SK-N-MC (cell line): ENCODE measurements at regions not wholly inside any gene's neighbourhood (a gene's known extent, or its start where the extent isn't known, plus 50 kb on each side); places are given as distances from the start of the nearest gene placed in this dataset.

Source experiments
- DNase-seq: peaks from one replicate; pipeline ENCODE4 v3.0.0-alpha.2; 2011; ENCODE audit warnings: low read depth, low spot score
- H3K27ac ChIP-seq: fragments of 200-600 bp; sonication (generic); 2 replicates; pipeline ENCODE4 v1.5.1; 2016; ENCODE audit warnings: mixed run types
- H3K36me3 ChIP-seq: fragments of 200-600 bp; sonication (generic); 2 replicates; pipeline ENCODE4 v1.6.1; 2017; ENCODE audit warnings: antibody characterized with exemption, low read length, mixed read lengths; ENCODE audit not compliant: insufficient read depth
- H3K4me3 ChIP-seq: fragments of 200-600 bp; sonication (generic); 2 replicates; pipeline ENCODE4 v1.5.1; 2016
- H3K9ac ChIP-seq: fragments of 200-600 bp; sonication (generic); 2 replicates; pipeline ENCODE4 v1.8.0; 2017; ENCODE audit warnings: mixed run types, mixed read lengths; ENCODE audit not compliant: insufficient read length
- H3K9me3 ChIP-seq: fragments of 200-600 bp; sonication (generic); 2 replicates; pipeline ENCODE4 v1.6.1; 2017; ENCODE audit warnings: low read depth, mild to moderate bottlenecking, antibody characterized with exemption, low read length, moderate library complexity, mixed read lengths
- EZH2 ChIP-seq: fragments of 200-600 bp; sonication (generic); IDR thresholded peaks from one replicate; pipeline ENCODE4 v1.6.1; 2017; ENCODE audit warnings: antibody characterized with exemption
- FOXP2 ChIP-seq: optimal IDR thresholded peaks from 2 replicates; pipeline ENCODE3; 2011; ENCODE audit warnings: mild to moderate bottlenecking, moderate library complexity; ENCODE audit not compliant: insufficient read depth; ENCODE audit errors: extremely low read length, control extremely low read depth
- POLR2AphosphoS5 ChIP-seq: IDR thresholded peaks from 2 replicates; pipeline ENCODE4 v1.6.1; 2012; ENCODE audit warnings: mild to moderate bottlenecking, low read depth, low read length, borderline replicate concordance

- Histone ChIP-seq H3K9me3 (no peaks in the 10 kb centered on the region), H3K36me3 (no peaks in the 10 kb centered on the region), H3K9ac (no peak overlapping the region), H3K27ac (no peak overlapping the region), H3K4me3 (no peak overlapping the region)
- DNase-seq = no peak
- TF ChIP-seq FOXP2 (no peak), POLR2AphosphoS5 (no peak), EZH2 (no peak)
These were observed 147.5 kb upstream of the SOX2 start for GRCh38 chr3:181564222-181564621.

GRCh38 chr3:181561139-181562031, 150.3 kb upstream of the SOX2 start:
- TF ChIP-seq POLR2AphosphoS5 (no peak), EZH2 (no peak), FOXP2 (no peak)
- no peak for DNase-seq
- H3K36me3 ChIP-seq = no peaks in the 10 kb centered on the region
- no peak overlapping the region for H3K4me3 ChIP-seq
- no peaks in the 10 kb centered on the region for H3K9me3 ChIP-seq
- no peak overlapping the region for H3K27ac ChIP-seq
- no peak overlapping the region for H3K9ac ChIP-seq

DNA sequence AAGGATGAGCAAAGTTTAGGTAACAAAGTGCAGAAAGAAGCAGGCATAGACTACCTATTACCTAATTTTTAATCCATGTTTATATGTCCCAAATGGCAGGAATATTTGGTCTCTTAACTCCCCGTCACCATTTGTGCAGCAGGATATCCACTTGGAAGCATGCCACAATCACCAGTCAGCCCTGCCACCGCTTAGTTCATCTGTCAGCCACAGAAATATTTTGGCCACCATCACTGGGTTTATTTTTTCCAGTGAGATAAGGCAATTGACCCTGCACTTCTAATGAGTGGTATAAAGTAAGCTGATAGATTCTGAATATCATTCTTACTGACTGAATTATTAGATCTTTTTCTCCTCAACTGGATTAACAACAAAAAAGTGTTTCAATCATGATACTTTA, 152.9 kb upstream of the SOX2 start:
- no peak for TF ChIP-seq EZH2
- TF ChIP-seq POLR2AphosphoS5 = no peak
- TF ChIP-seq FOXP2 = no peak
- Histone ChIP-seq H3K4me3 (no peak overlapping the region), H3K9ac (no peak overlapping the region), H3K9me3 (no peaks in the 10 kb centered on the region), H3K36me3 (no peaks in the 10 kb centered on the region), H3K27ac (no peak overlapping the region)
- DNase-seq = no peak

GRCh38 chr3:181555681-181556080, 156.0 kb upstream of the SOX2 start:
- Histone ChIP-seq H3K4me3 (no peak overlapping the region), H3K9me3 (no peaks in the 10 kb centered on the region), H3K36me3 (no peaks in the 10 kb centered on the region), H3K9ac (no peak overlapping the region), H3K27ac (no peak overlapping the region)
- no peak for TF ChIP-seq EZH2
- no peak for TF ChIP-seq POLR2AphosphoS5
- no peak for TF ChIP-seq FOXP2
- DNase-seq = no peak

DNA sequence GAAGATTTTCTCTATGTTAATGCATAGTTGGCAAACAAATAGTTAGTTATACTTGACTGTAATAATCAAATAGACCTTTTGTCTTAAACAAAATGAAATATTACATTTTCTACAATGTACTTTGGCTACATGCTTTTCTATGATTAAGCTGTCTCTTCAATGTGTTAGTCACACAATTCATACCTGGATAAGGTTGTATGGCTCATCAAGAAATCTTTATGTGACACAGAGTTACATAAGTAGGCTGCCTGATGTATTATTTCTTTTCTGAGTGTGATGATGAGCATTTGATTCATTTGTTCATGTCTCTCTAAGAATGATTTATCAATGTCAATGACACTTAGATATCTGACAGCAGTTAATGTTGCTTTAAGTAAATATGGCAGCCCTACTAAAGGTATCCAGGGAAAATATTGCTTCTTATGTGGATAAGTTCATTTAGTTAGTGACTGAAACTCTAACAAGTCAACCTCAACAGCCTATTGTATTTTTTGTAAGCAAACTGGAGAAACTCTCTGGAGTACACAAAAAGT, 157.4 kb upstream of the SOX2 start:
- TF ChIP-seq EZH2 (no peak), FOXP2 (no peak), POLR2AphosphoS5 (no peak)
- Histone ChIP-seq H3K9ac (no peak overlapping the region), H3K9me3 (no peaks in the 10 kb centered on the region), H3K27ac (no peak overlapping the region), H3K36me3 (no peaks in the 10 kb centered on the region), H3K4me3 (no peak overlapping the region)
- no peak for DNase-seq

DNA sequence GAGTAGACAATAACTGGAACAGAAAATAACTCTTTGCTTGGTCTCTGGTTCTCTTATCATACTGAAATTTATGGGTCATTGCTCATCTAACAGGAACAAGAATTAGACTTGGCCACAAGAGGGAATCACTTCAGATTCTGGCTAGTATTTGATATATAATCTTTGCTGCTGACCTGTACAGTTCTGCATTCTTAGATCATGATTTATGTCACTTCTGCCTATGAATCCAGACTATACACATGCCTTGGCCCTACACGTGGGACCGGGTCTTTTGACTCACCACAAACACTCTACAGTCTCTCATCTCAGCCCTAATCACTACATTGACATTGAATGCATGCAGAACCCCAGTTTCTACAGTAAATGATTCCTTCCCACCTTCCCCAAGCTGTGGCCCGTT, 162.5 kb upstream of the SOX2 start:
- no peak for DNase-seq
- H3K27ac ChIP-seq = no peak overlapping the region
- H3K4me3 ChIP-seq = no peak overlapping the region
- no peaks in the 10 kb centered on the region for H3K9me3 ChIP-seq
- H3K36me3 ChIP-seq = no peaks in the 10 kb centered on the region
- no peak for TF ChIP-seq FOXP2
- no peak for TF ChIP-seq POLR2AphosphoS5
- TF ChIP-seq EZH2 = no peak
- H3K9ac ChIP-seq = no peak overlapping the region

GRCh38 chr3:181541414-181541813, 170.3 kb upstream of the SOX2 start:
- Histone ChIP-seq H3K9ac (no peak overlapping the region), H3K4me3 (no peak overlapping the region), H3K27ac (no peak overlapping the region), H3K9me3 (no peaks in the 10 kb centered on the region), H3K36me3 (no peaks in the 10 kb centered on the region)
- no peak for DNase-seq
- TF ChIP-seq POLR2AphosphoS5 (no peak), EZH2 (no peak), FOXP2 (no peak)

DNA sequence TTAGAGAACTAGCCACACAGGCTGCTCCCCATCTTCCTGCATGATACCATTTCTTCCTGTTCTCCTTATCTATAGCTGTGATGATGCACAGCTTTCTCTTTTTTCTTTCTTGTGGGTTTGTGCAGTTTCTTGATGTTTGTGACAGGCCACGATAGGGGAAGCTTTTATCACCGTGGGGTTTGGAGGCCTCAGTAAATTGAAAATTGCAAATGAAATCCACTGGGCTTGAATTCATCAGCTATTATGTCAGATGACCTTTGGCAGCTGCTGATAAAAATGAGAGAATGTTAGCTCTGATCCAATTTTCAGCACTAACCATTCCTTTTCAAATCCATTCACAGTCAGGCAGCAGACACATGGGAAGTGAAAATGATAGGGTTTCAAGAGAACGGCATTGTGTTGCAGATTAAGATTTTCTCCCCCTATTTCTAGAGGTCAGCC, 176.9 kb upstream of the SOX2 start:
- DNase-seq = no peak
- Histone ChIP-seq H3K36me3 (no peaks in the 10 kb centered on the region), H3K4me3 (no peak overlapping the region), H3K9ac (no peak overlapping the region), H3K9me3 (no peaks in the 10 kb centered on the region), H3K27ac (no peak overlapping the region)
- TF ChIP-seq EZH2 (no peak), FOXP2 (no peak), POLR2AphosphoS5 (no peak)

DNA sequence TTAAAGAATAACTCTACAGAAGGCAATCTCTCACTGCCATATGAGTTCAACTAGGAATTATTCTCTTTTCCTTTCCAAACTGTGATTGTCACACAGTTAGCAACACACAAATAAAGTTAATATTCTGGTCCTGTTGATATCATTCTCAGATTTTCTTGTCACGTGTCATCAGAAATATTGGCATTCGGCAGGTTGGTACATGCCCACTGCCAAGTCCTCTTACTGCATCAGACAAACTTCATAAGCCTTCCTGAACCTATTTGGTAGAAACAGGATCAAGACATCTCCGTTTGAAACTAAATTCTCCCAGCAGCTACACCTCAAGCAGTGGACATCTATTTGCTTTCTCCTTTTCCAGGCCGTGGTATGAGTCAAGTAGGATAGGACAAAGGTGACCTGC, 177.9 kb upstream of the SOX2 start:
- TF ChIP-seq POLR2AphosphoS5 = no peak
- no peak for TF ChIP-seq FOXP2
- no peak for TF ChIP-seq EZH2
- no peak overlapping the region for H3K9ac ChIP-seq
- DNase-seq = no peak
- no peak overlapping the region for H3K4me3 ChIP-seq
- H3K9me3 ChIP-seq = no peaks in the 10 kb centered on the region
- H3K36me3 ChIP-seq = no peaks in the 10 kb centered on the region
- H3K27ac ChIP-seq = no peak overlapping the region
